Activated effector memory CD4-positive, alpha-beta T cell treated with Interleukin-2 at 50 U/mL for 16 hours (primary cell): ENCODE measurements at regions not wholly inside any gene's neighbourhood (a gene's known extent, or its start where the extent isn't known, plus 50 kb on each side); places are given as distances from the start of the nearest gene placed in this dataset.
A peak's percentile ranks its signal among the peaks of the same experiment; 100 is the strongest.
"Not testable (repeated sequence)": the region's sequence is repeated elsewhere in the genome, so short reads cannot be mapped to it uniquely, and the experiment has no call there.

Source experiments
- DNase-seq: peaks from one replicate; pipeline ENCODE4 v3.0.0-alpha.2; 2020

DNA sequence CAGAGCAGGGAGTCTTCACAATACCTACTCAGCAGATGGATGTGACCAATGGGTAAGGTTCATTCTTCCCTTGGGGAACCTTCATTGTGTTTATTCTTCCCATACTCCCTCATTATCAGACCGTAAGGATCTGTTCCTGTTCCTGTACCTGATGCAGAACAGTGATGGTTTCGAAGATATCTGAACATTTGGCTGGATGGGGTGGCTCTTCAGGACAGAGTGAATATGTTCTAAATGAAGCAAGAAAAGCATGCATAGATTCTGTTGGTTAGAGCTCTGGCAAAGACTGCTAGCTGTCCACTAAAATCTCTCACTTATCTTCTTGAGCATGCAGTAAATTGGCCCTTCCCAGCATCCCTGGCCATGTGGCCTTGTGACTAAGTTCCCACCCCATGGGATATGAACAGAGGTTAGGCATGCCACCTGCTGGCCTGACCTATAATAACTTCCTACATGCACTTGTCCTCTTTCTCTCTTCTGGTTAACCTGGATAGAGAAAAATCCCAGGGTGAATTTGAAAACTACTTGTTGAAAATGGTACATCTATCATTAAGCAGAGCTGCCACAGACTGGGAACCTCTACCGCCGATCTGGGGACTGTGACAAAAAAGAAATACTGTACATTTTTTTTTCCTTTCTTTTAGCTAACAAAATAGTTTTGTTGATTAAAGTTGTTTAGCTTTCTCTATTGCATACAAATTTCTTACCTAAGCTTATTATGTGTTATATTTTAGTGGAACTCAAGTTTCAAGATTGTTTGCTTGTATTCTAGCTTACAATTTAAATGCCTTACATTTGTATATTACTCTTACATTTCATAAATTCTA, 60.0 kb upstream of the BANK1 start:
- peak; percentile 9 for DNase-seq

DNA sequence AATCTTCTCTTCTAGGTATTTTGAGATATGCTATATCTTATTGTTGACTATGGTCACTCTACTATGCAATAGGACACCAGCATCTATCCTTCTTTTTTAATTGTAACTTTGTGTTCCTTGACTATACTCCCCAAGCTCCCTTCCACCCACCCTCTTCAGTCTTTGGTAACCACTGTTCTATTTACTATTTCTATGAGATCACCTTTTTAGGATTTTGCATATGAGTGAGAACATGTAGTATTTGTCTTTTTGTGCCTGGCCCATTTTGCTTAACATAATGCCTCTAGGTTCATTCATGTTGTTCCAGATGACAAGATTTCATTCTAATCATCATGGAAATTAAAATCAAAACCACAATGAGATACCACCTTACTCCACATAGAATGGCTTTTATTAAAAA, 63.3 kb upstream of the BANK1 start:
- DNase-seq: no peak

DNA sequence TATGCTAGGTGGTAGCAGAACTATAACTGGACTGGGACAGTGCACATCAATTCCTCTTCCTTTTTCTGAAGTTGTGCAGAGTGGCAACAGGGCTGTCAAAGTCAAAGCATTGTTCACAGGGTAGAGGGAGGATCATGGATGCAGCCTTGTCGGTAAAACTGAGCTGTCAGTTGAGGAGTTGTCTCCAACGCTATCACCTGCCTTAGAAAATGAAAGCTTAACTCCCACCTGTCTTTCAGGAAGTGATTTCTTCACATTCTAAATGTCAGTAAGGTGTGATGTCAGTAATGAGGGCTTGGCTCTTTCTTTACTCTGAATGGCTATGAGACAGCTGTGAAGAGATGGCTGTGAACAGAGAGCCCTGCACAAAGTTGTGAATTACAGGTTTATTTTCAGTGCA, 66.4 kb upstream of the BANK1 start:
- DNase-seq: no peak

DNA sequence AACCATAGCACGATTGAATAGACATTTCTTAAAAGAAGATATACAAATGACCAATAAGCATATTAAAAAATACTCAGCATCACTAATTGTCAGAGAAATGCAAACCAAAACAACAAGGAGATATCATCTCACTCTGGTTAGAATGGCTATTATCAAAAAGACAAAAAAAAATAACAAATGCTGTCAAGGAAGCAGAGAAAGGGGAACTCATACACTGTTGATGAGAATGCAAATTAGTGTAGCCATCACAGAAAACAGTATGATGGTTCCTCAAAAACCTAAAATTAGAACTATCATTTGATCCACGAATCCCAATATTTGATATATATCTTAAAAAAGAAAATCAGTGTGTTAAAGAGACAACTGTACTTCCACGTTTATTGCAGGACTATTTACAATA, 71.7 kb upstream of the BANK1 start:
- DNase-seq: no peak

DNA sequence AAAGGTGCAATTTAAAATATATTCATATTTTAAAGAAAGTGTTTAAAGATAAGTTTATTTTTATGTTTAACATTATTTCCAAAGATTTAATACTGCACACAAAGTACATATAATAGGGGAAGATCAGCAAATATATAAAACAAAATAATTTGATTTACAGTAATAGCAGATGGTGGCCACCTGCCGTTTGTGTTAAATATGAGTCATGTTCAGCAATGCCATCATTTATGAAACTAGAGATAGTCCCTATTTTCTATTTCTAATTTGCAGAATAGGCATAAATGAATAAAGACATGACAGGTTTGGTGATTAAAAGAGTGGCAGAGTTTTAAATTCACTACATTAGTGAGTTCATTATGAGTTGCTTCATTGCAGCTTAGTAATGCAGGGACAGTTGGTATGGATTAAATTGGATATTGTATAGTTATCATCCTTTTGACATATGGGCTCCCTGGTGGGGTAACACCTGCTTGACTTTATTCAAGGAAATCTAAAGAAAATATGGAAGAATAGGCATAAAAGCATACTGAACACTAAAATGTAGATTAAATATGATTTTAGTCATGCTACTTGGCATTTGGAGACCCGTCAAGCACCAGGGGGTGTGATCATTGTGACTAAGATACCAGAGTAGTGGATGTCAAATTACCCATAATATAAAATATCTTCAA, 78.8 kb upstream of the BANK1 start:
- DNase-seq: no peak

DNA sequence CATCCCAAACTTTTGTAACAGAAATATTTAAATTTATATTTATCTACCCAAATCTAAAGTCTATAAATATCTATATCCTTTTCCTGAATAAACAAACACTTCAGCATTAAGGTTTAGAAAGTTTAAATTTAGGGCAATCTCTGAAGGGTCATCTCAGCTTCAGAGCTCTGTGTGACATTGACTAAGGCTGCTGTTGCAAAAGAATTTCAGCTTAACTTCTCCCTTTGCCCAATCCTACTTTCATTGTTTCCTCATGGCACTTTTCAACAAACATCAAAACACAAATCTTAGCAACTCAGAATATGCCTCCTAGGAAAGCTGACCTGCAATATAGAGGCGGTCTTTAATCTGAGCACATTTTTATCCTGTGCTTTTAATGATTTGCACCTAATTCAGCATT, 79.7 kb upstream of the BANK1 start:
- DNase-seq: no peak

DNA sequence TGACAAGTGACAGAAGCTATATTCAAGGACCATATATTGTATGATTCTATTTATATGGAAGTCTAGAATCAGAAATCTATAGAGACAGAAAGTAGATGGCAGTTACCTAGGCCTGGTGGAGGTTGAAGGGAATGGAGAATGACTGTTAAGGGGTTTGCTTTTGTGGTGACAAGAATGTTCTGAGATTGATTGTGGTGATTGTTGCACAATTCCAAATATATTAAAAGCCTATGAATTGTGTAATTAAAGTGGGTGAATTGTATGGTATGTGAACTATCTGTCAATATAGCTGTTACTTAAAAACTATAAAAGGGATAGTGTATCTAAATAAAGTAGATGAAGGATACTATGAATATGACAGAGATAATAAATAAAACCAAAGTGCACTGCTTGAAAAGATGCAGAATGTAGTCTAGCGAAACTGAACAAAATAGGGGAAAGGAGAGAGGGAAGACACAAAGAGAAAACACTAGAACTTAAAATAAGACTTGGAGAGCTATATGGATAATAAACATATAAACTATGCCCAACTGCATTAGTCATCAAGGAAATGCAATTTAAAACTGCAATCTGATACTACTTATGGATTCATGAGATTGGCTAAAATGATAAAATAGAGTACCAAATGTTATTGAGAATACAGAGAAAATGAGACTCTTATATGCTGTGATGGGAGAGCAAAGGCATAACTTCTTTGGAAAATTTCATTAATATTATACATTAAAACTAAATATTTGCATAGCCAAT, 82.1 kb upstream of the BANK1 start:
- DNase-seq: no peak

DNA sequence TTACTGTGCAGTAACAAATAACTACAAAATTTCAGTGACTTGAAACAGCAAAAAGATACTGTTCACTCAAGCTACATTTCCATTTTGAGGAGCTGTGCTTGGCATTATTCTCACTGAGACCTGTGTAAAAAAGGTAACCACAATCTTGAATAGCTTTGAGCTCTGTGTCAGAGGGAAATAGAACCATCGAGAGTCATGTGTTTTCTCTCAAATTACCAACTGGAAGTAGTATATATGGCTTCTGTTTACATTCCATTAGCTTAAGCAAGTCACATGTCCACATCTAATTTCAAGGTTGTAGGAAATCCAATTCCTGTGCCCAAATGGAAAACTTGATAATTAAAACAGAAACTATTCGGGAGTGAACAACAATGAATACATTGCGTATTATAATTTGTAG, 82.9 kb upstream of the BANK1 start:
- no peak for DNase-seq

DNA sequence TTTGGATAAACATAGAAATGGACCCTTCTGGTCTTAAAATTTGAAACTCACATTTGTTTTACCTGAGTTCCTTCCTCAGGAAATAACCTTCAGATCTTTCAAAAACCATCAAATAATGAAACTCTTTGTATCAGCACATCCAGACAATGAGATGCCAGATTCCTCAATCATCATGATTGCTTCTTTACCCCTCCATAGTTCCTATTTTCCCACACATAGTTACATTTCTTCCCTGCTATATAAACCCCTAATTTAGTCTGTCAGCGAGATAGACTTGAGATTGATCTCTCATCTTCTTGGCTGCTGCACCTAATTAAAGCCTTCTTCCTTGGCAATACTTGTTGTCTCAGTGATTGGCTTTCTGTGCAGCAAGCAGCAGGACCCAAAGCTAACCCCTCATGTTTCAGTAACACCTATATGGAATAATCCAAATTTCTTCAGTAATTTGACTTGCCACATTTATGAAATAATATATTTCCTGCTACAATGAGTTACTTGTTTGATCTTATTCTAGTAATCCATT, 83.9 kb upstream of the BANK1 start:
- DNase-seq: no peak

DNA sequence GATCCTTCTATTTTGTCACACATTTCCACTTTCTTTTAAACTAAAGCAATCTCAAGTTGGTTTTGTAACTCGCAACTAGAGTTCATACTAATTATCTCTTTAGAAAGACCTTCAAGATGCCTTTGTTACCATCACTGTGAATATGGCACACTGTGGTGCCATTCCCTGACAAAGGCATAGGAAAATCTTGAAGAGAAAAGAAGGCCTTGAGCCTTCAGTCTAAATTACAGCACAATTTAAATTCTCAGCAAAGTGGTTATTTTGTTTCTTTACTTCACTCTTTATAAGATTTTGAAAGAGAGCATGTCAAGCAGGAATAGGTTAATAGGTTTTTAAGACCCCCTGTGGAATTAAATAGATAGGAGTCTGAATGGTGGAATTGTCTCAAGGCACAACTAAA, 89.0 kb upstream of the BANK1 start:
- no peak for DNase-seq

DNA sequence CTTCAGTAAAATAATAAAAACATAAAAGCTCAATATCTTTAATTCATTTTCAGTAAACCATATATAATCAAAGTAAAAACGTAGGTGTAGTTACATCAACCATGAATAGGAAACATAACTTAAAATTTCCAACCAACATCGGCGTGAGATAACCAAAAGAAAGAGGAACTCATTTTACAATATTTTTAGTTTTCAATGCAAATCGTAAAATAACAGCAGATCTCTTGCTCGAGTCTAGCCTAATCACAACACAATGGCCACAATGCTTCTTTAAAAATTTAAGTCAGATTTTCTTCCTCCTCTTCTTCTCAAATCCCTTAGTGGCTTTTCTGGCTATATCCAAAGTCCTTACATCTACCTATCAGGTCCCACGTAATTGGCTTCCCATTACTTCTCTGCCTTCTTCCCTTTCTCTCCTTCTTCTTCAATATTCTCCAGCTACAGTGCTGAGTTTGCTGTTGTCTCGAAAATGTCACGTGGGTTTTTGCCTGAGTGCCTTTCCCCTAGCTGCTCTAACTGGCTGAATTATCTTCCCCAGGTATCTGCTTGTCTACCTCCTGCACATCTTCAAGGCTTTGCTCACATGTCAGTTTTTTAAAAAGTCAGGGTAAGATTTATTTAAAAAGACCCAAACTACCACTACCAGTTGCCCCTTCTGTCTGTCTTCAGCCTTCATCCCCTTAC, 90.9 kb upstream of the BANK1 start:
- no peak for DNase-seq

DNA sequence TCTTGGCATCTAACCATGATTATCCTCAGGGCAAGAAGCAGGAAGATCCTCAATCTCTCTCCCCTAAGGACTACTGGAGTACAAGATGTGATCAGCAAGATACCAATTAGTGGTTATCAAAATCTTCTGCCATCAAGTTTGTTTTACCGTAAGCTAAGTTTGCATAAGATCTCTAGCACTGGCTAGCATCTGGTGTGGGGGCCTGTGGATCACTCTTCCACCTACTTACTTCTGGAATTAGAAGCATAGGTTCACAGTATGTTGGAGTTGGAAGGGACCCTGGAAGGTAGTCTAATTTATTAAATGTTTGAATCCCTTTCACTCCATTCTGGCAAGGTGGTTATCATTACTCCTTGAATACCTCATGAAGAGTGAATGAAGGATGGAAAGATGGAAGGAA, 93.3 kb upstream of the BANK1 start:
- no peak for DNase-seq

DNA sequence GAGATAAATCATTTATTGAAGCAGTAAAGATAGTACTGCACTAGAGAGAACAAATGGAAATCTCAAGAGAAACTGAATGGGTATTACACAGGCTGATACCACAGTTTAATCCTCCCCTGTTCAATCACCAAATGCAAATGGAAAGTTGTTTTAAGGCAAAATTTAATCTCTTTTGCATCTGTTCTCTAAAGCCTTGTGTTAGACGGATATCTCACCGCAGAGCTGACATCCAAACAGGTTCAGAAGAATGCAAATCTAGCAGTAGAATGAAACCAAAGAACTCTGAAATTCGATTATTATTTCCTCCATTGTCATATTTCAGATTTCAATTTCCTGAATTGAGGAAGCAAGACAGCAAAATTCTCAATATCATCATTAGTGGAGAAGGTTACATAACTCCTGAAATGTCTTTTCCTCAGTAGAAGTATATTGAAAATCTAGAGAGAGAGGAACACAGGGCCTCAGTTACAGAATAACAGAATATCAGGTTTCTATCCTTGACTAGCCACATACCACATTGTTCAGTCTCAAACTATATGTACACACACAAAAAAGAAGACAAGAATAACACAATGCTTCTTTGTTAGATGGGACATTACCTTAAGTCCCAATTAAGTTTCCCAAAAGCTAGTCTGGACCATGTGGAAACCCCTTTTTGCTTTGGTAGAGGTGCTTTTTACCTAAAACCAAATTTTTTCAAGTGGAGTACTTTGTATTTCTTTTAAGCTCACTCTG, 94.1 kb upstream of the BANK1 start:
- DNase-seq: no peak

DNA sequence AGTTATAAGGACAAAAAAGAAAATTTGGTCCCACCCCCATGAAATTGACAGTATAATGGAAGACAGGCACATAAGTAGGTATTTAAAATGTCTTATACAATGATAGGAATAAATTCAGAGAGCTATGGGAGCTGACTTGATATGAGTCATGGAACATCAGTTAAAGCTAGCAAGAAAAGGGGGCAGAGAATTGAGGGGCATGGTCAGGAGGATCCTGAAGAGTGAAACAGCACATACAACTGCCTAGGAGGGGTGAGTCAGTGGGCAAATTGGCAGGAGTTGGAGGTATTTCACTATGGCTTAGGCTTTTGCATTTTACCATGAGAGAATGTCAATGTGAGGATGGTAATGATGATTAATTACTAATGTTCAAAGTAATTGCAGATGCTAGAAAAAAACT, 95.4 kb upstream of the BANK1 start:
- no peak for DNase-seq

DNA sequence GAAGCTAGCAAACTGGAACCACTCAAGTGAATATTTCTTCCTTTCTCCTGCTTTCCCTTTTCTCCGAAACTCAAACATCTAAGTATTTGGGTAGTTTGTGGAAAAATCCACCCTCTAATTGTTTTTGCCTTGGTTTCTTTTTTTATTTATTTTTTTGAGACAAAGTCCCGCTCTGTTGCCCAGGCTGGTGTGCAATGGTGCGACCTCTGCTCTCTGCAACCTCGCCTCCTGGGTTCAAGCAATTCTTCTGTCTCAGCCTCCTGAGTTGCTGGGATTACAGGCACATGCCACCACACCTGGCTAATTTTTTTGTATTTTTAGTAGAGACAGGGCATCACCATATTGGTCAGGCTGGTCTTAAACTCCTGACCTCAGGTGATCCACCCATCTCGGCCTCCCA, 96.1 kb upstream of the BANK1 start:
- not testable (repeated sequence) for DNase-seq

DNA sequence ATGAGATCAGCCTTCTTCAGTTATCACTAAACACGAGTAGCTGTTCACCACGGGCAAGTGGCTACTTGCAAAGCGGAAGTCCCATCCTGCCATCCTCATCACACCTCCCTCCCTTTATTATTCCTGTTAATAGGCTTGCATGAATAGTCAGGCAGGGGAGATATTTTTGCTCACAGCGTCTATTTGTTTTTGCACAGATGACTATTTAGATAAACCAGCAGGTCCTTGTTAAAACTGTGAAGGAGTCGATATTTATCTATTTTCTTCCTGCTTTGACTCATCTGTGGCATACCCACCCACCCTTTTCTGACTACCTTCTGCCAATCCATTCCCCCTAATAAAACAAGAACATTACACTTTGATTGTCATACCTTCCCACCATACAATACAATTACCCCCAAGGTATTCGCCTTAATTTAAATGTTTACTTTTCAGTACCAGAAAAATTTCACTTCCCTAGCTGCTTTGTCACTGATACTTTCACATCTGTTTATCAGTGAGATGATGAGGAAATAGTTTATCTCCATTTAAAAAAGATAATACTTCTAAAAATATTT, 96.6 kb upstream of the BANK1 start:
- DNase-seq: no peak

DNA sequence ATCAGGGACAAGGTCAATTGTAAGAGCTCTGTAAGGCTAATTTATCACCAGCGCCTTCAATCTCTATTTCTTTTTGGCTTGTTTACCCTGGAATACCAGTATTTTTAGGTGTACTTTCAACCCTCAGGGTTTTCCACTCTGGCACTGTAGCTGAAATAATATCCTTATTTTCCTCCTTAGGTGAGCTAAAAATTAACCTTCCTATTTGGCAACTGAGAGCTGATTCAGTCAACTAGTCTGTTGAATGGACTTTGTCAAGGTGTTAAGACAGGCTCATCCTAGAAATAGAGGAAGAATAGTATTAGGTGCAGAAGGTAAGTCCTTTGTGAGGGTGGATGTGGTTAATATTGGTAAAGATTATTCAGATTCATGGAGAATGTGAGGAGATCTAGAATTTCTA, 101.3 kb upstream of the BANK1 start:
- no peak for DNase-seq

DNA sequence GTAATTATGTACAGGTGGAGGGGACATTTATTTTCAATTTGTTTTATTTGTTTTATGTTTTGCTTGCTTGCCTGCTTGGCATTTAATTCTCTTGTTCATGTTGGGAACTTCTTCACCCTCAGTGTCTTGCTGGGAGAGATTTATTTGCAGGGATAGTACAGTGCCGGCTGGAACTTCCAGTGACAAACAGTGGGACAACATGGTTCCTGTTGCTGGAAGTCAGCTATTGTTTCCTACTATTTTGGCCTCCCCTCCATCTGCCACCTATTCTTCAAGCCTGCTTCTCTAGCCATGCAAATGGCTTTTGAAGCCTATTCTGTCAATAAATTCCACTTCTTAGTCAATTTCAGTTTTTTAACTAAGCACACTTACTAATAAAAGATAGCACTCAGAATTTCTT, 105.4 kb upstream of the BANK1 start:
- no peak for DNase-seq

DNA sequence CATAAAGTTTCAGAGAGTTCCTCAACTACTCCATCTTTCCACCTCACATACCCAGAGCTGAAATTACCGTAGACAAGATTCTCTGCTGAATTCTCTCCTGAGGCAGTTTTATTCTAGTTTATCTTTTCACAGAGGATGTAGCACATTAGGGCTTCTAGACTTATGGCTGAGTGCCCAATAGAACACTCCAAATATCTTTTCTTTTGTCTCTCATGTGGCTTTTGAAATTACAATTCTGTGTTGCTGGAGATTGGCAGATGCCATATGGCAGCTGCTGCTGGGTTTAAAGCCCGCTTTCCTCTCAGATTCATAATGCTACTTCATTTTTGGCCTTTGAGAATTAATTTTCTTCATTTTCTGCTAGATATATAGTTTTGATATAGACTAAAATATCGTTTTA, 107.6 kb upstream of the BANK1 start:
- no peak for DNase-seq

DNA sequence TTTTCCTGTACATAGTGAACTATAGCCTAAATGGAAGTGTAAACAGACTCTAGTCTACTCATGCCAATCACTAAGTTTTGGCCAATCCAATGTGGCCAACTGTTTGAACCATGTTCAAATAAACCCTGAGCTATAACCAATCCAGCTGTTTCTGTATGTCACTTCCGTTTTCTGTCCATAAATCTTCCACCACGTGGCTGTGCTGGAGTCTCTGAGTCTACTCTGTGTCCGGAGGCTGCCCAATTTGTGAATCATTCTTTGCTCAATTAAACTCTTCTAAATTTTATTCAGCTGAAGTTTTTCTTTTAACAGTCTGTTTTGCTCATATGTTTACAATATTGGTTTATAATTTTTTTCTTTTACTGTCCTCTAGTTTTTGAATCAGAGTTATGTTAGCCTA, 112.3 kb upstream of the BANK1 start:
- no peak for DNase-seq

DNA sequence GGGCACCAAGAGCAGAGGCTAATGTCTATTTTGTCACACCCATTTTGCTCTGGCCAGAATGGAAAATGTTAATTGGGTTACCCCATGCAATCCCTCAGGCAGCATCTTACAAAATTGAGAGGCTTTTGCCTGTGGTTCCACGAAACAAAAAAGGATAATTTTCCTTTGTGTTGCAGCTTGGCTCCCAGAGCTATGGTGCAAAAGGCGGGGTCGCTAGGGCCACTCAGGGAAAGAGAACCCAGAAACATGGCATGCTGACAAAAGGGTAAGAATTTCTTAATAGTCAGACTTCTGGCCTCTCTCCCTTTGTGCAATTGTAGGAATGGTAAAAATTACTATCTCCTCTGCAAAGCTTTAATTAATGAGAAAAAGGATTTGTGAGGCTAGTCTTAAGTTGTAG, 119.6 kb upstream of the BANK1 start:
- DNase-seq: no peak

DNA sequence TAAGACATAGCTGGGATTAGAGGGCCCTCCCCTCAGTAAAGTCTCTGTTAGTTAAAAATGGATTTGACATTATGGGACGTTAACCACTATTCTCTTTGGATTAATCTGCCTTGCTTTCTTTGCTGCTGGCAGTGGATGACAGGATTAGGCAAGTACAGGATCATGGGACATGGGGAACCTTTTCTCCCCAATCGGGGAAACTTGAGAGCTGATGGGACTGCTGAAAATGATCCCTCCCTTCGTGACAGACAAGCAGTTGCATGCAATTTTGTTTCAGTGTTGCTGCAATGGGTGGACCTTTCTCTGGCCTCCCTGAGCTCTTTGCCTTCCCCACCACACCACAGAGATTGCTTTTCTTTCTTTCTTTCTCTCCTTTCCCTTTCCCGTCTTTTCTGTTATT, 120.2 kb upstream of the BANK1 start:
- no peak for DNase-seq
